IPS-15b (cell line): ENCODE measurements at regions not wholly inside any gene's neighbourhood (a gene's known extent, or its start where the extent isn't known, plus 50 kb on each side); places are given as distances from the start of the nearest gene placed in this dataset.
"Not testable (repeated sequence)": the region's sequence is repeated elsewhere in the genome, so short reads cannot be mapped to it uniquely, and the experiment has no call there.

Experiments used
- H3K27me3 ChIP-seq: one replicate; pipeline ENCODE4 v1.6.1; 2013; ENCODE audit warnings: low read length; ENCODE audit not compliant: control insufficient read depth, insufficient read depth
- H3K36me3 ChIP-seq: one replicate; pipeline ENCODE4 v1.6.1; 2013; ENCODE audit warnings: low read length; ENCODE audit not compliant: control insufficient read depth, insufficient read depth
- H3K4me1 ChIP-seq: one replicate; pipeline ENCODE4 v1.6.1; 2013; ENCODE audit warnings: mild to moderate bottlenecking, low read length; ENCODE audit not compliant: control insufficient read depth, insufficient read depth
- H3K4me3 ChIP-seq: one replicate; pipeline ENCODE4 v1.5.1; 2013; ENCODE audit warnings: low read depth, low read length
- H3K9ac ChIP-seq: one replicate; pipeline ENCODE4 v1.6.1; 2013; ENCODE audit warnings: low read depth, mild to moderate bottlenecking, low read length
- H3K9me3 ChIP-seq: one replicate; pipeline ENCODE4 v1.6.1; 2013; ENCODE audit warnings: mild to moderate bottlenecking, low read length; ENCODE audit not compliant: control insufficient read depth, insufficient read depth

DNA sequence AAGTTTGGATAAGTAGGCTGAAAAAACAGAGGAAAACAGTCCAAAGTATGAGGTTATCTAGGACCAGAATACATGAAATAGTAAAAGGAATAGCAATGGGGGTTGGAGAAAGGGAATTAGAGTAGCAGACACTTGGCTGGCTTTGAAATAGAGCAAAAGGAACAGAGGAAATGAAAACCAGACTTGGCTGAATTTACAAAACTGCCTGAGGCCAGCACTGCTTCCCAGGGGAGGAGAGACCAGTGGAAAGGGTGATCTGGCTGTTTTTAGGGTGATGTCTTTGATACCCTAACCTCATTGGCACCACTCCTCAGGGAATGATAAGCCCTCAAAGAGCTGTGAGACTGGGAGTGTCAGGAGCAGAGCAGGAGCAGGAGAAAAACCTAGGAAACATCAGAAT is 413.4 kb upstream of the SLC30A5 start:
- no peaks in the 10 kb centered on the region for H3K36me3 ChIP-seq
- H3K9ac ChIP-seq: no peak overlapping the region
- no peaks in the 10 kb centered on the region for H3K9me3 ChIP-seq
- no peak overlapping the region for H3K4me3 ChIP-seq
- H3K4me1 ChIP-seq: no peaks in the 10 kb centered on the region
- no peaks in the 10 kb centered on the region for H3K27me3 ChIP-seq

GRCh38 chr5:68681929-68682328 is 411.9 kb upstream of the SLC30A5 start:
- no peak overlapping the region for H3K4me3 ChIP-seq
- H3K36me3 ChIP-seq: no peaks in the 10 kb centered on the region
- H3K27me3 ChIP-seq: no peaks in the 10 kb centered on the region
- no peaks in the 10 kb centered on the region for H3K9me3 ChIP-seq
- no peaks in the 10 kb centered on the region for H3K4me1 ChIP-seq
- no peak overlapping the region for H3K9ac ChIP-seq

GRCh38 chr5:68682400-68683160 is 411.2 kb upstream of the SLC30A5 start:
- no peaks in the 10 kb centered on the region for H3K36me3 ChIP-seq
- H3K9ac ChIP-seq: no peak overlapping the region
- H3K9me3 ChIP-seq: no peaks in the 10 kb centered on the region
- H3K4me1 ChIP-seq: no peaks in the 10 kb centered on the region
- H3K27me3 ChIP-seq: no peaks in the 10 kb centered on the region
- H3K4me3 ChIP-seq: no peak overlapping the region

- Histone ChIP-seq H3K36me3 (no peaks in the 10 kb centered on the region), H3K9ac (no peak overlapping the region), H3K4me1 (no peaks in the 10 kb centered on the region), H3K4me3 (no peak overlapping the region), H3K9me3 (no peaks in the 10 kb centered on the region), H3K27me3 (no peaks in the 10 kb centered on the region)
Observed at GRCh38 chr5:68683632-68684036, 410.2 kb upstream of the SLC30A5 start.

GRCh38 chr5:68685863-68686262 is 408.0 kb upstream of the SLC30A5 start:
- no peaks in the 10 kb centered on the region for H3K27me3 ChIP-seq
- H3K9ac ChIP-seq: no peak overlapping the region
- no peaks in the 10 kb centered on the region for H3K9me3 ChIP-seq
- no peak overlapping the region for H3K4me3 ChIP-seq
- H3K36me3 ChIP-seq: no peaks in the 10 kb centered on the region
- no peaks in the 10 kb centered on the region for H3K4me1 ChIP-seq

DNA sequence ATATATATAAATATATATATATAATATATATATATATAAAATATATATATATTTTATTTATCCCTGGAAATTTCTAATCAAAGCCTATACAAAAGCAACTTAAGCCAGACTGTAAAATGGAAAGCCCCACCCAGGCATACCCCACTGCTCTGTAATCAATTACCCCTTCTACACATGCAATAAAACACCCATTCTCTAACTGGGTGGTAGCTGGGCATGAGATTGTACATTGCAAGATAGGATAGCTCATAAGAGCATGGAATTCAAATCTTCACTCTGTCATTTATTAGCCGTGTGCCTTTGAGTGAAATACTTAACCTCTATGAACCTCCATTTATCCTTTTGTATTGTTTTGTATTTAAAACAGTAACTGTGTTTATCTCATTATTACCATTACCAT is 405.3 kb upstream of the SLC30A5 start:
- Histone ChIP-seq H3K4me1 (no peaks in the 10 kb centered on the region), H3K27me3 (no peaks in the 10 kb centered on the region), H3K9ac (no peak overlapping the region), H3K9me3 (no peaks in the 10 kb centered on the region), H3K4me3 (no peak overlapping the region), H3K36me3 (no peaks in the 10 kb centered on the region)

- no peaks in the 10 kb centered on the region for H3K27me3 ChIP-seq
- no peaks in the 10 kb centered on the region for H3K4me1 ChIP-seq
- H3K36me3 ChIP-seq: no peaks in the 10 kb centered on the region
- no peaks in the 10 kb centered on the region for H3K9me3 ChIP-seq
- no peak overlapping the region for H3K4me3 ChIP-seq
- H3K9ac ChIP-seq: no peak overlapping the region
Observed at GRCh38 chr5:68689010-68689409, 404.8 kb upstream of the SLC30A5 start.

- not testable (repeated sequence) for H3K9ac ChIP-seq, H3K36me3 ChIP-seq, H3K27me3 ChIP-seq, H3K9me3 ChIP-seq, H3K4me3 ChIP-seq, H3K4me1 ChIP-seq
Observed at GRCh38 chr5:68691874-68692273, 401.9 kb upstream of the SLC30A5 start.

DNA sequence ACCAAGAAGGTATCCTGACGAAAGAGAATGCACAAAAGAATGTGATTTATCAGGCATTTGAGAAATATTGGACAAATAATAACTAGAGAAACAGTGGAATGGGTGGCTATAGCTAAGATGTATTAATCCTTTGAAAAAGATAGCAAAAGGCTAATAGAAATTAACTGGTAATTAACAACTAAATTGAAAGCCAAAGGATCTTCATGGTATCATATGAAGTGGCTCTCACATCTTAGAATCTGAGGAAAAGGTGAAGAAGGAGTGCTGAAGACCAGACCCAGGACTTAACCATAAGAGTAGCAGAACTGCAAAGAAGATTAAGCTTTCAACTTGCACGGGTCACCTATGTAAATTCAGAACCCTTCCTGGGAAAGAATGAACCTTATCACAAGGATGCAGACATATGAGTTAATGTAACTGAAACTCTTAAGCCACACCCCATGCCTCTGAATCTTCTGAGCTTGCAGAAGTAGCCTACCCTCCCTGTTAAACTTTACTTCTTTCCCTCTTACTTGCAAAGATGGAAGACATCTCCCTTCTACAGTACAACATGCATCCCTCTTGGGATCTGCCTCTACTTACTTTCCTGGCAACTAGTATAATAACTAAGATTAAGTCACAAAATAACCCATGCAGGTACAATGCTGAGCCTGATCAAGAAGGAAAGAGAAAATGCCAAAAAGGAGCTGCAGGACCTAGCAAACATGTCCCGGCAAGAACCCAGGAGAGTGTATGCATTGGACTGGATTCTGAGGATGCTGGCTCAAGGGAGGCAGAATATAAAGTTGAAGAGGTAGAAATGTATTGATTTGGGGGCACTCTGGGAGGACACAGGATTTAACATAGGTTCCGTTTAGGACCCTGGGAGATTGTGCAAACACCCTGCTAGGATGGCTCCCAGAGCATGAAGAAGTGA is 395.5 kb upstream of the SLC30A5 start:
- Histone ChIP-seq H3K9ac (no peak overlapping the region), H3K9me3 (no peaks in the 10 kb centered on the region)

GRCh38 chr5:68699966-68700365 is 393.8 kb upstream of the SLC30A5 start:
- H3K4me1 ChIP-seq: no peaks in the 10 kb centered on the region
- no peaks in the 10 kb centered on the region for H3K27me3 ChIP-seq
- no peak overlapping the region for H3K9ac ChIP-seq
- no peaks in the 10 kb centered on the region for H3K9me3 ChIP-seq
- H3K4me3 ChIP-seq: no peak overlapping the region
- no peaks in the 10 kb centered on the region for H3K36me3 ChIP-seq

More for the DNA sequence above, 395.5 kb upstream of the SLC30A5 start:
- Histone ChIP-seq H3K36me3 (no peaks in the 10 kb centered on the region), H3K4me3 (no peak overlapping the region), H3K27me3 (no peaks in the 10 kb centered on the region), H3K4me1 (no peaks in the 10 kb centered on the region)

DNA sequence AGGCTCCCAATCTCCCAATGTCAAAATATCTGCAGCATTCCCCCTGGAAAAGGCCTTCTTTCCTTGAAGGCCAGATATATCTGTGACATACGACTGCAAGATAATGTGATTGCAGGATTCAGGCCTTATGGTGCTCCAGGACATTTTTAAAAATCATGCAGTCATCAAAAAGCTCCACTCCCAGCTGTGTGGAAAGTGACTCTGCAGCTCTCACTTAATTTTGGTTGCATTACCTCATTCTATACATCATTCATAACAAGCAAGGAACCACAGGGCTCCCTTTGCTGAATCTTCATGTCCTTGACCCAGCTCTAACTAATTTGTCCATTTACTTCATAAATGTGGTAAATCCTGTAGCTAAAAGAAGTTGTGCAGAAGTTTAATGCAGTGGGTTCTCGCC is 386.2 kb upstream of the SLC30A5 start:
- H3K9ac ChIP-seq: no peak overlapping the region
- no peaks in the 10 kb centered on the region for H3K36me3 ChIP-seq
- no peaks in the 10 kb centered on the region for H3K9me3 ChIP-seq
- H3K4me1 ChIP-seq: no peaks in the 10 kb centered on the region
- H3K4me3 ChIP-seq: no peak overlapping the region
- H3K27me3 ChIP-seq: no peaks in the 10 kb centered on the region
